HG02852 (cell line): ENCODE measurements at regions not wholly inside any gene's neighbourhood (a gene's known extent, or its start where the extent isn't known, plus 50 kb on each side); places are given as distances from the start of the nearest gene placed in this dataset.

Source experiments
- ATAC-seq: cut with Tn5 transposase; IDR thresholded peaks from one replicate; pipeline ENCODE4 v1.9.1; 2021; ENCODE audit warnings: mild to moderate bottlenecking, moderate library complexity; ENCODE audit not compliant: unreplicated experiment

DNA sequence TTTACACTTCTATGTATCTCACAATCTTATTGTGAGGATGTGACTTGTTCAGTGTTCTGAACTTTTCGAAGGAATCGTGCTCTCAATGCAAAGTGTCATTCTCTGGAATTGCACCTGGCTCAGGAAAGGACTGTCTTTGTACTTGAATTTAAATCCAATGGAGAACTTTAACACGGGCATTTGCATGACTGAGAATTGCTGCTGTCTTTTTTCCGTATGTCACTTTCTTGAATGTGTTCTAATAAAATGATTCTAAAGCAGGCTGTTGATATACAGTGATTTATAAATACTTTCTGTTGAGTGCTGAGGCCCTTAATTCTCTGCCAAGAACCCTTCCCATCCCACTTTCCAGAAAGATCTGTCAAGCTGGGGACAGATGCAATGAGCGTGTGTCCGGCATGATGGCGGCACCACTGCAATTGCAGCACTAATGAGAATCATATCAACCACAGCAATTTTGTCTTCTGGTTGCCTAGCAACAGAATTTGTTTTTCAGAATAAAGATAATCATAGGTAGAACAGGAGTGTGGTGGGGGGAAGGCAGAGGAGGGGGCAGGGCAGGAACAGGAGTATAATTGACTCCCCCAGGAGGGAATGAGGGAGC, 210.6 kb upstream of the UMPS start:
- ATAC-seq: no peak

DNA sequence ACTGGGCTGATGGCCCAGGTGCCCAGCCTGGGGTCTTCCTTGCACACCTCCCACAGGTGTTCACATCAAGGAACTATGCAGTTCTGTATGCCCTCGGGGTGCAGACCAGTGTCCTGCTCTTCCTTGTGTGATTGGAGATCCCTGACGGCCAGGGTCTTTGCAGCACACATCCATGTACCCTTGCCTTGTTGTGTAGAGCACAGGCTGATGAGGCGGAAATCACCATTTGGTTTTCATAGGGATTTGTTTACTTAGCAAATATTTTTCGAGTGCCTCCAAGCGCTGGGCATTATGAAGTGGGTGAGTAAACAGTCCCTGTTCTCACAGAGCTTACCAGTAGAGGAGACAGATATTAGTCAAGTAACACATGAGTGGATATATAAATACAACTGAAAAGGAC, 209.3 kb upstream of the UMPS start:
- ATAC-seq: no peak

DNA sequence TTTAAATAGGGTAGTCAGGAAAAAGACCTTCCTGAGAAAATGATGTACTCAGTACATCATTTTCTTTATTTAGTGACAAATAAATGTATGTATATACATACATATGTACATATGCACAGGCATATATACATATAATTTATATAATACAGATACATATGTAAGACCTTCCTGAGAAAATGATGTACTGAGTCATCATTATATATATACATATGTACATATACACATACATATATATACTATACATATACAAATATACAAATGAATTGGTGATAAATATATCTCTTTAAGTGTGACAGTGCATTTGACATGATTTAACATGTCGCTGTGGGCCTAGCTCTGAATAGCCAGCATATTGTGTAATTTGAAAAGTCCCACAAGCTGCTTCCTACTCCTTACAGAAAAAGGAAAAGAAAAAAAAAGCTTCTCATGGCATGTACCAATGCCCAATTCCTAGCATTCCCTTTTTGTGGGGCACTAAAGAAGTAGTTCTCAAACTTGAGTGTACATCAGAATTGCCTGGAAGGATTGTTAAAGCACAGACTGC, 208.1 kb upstream of the UMPS start:
- ATAC-seq: no peak

DNA sequence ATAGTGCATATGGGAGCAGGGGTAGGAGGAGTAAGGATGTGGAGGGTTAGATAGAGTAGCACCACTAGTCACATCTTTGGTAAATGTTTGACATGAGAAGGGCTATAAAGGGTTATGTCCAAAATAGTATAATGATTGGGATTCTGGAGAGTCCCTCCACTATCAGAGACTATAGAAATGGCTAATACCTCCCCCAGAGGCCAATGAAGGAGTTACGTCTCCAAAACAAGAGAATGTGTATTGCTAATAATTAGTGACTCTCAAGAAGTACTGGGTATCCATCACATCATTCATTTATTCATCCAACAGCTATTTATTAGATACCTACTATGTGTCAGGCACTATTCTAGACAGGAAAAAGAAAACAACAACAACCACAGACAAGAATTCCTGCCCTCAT, 203.7 kb upstream of the UMPS start:
- no peak for ATAC-seq

DNA sequence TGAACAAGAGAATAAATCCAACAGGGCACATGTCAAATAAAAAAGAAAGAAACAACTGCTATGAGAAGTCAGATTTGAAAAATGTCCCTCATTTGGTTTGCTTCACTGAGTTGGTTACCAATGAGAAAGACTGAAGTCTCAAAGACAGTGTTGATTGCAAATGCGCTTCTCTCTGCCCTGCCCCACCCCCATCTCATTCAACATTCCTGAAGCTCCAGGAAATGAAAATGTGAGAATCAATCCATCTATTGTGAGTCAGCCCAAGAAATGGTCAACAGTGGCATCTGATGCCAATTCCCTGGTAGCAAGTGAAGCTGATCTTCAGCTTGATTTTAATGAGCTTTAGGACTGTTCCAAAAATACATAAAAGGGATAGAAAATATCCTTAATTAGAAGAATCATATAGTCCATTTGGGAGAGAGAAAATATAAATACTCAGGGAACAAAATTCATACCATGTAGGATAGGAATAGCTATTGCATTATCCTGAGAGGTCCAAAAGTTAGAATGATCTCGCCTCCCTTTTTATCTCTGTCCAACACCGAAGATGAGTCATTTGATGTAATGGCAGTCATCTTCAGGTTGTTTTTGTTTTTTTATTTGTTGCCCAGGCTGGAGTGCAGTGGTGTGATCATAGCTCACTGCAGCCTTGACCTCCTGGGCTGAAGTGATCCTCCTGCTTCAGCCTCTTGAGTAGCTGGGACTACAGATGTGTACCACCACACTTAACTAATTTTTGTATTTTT, 200.3 kb upstream of the UMPS start:
- ATAC-seq: no peak

DNA sequence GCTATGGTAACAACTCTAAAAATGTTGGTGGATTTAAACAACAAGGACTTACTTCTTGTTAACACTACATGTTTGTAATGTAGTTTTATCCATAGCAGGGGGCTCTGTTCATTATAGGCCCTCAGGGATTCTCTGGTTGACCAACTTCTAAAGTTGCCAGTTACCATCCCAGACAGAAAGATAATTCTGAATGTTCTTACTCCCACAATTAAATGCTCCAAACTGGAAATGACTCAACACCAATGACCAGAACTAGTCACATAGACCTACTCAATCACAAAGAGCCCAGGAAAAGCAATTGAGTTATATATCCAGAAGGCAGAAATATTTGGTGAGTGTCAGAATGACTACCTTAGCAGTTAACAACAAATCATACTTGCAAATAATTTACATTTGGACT, 199.3 kb upstream of the UMPS start:
- no peak for ATAC-seq

DNA sequence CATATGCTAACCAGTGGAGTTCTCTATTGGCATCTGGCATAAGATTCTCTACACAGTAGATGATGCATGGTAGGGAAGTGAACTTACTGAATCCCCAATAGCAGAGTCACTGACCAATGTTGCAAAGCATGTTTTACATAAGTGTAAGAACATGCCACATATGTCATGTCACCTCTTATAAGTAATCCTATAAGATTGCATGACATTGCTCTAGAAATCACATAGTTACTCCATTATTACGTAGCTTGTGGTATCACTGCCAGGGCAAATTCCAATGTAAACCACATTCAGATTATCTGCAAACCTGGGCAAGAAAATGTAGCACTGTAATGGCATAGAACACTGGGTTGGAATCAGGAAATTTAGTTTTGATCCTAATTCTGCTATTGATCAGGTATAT, 198.2 kb upstream of the UMPS start:
- ATAC-seq: no peak

DNA sequence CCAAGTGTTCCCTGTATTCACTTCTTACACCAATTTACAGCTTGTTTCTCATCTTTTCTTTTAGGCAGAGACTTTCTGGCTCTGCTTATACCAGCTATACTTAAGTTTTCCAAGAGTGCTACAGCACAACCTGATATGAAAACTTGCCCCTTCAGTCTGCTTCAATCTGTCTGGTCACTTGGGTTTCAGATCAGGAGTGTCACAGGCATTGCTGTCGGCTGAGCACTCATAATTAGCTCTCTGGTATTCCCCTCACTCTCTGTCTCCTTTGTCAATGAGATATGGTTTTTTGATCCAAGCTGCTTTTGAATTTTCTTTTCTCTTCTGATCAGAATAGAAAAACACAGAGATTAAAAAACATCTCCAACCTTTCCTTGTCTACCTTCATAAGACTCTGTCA, 194.9 kb upstream of the UMPS start:
- ATAC-seq: no peak

DNA sequence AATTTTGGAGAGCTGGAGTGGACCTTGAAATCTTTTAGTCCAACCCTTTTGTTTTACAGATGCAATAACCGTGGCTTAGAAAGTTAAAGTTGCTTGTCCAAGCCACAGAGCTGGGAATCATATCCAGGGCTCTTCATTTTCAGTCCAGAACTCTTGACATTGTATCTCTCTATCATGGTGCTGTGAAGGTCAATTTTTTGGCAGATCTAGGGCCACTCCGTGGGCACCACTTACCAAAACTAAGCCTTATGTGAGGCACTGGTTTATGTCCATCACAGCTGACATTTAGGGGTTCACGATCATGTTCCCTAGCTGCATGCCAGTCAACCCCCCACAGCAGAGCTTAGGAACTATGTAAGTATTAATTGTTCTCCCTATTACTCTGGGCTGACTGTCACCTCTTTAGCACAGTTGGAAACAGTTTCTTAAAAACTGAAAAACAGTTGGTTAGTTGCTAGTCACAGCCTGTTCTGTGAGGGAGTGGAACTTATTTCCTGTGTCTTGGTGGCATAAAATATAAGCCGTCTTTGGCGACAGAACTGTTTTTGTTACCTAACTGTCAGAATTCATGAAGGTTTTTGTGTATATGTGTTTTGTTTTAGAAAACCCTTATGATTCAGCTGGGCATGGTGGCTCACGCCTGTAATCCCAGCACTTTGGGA, 189.6 kb upstream of the UMPS start:
- ATAC-seq: no peak

DNA sequence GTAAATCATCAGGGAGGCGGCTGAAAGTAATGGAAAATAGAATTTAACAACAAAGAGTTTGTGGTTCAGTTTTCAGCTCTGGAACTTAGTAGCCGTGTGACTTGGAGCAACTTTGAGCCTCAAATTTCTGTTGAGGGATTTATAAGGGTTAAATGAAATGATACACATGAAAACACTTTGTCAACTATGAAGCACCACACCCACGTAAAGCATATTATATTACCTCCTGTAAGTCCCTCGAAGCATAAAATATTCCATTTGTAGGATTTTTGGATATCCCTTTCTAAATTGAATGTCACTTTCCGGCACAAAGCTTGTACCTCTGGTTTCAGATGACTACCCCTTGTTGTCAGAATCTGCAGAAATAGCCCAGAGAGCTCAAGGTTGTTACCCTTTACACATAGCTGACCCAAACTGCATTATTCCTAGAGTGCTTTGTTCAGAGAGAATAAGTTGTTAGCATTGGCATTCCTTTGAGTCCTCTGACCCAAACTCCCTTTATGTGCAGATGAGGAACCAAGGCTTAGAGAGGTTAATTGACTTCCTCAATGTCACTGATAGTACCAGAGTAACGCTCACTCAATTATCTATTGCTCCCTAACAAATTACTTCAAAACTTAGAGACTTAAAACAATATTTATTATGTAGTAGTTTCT, 187.9 kb upstream of the UMPS start:
- no peak for ATAC-seq

DNA sequence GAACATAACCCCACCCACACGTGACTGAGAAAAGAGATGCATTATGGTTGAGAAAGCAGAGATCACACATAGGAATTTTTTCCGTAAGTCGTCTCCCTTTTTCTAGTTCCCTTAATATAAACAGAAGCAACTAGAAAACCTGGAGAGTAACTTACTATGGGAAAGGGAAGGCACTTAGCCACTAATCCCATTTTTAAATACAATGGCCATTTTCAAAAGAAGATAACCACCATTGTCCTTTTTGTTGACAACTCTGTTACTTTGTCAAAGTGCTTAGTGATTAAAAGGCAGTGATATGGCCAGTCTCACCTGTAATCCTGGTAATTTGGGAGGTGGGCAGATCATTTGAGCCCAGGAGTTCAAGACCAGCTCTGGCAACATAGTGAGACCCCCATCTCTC, 184.4 kb upstream of the UMPS start:
- ATAC-seq: no peak

DNA sequence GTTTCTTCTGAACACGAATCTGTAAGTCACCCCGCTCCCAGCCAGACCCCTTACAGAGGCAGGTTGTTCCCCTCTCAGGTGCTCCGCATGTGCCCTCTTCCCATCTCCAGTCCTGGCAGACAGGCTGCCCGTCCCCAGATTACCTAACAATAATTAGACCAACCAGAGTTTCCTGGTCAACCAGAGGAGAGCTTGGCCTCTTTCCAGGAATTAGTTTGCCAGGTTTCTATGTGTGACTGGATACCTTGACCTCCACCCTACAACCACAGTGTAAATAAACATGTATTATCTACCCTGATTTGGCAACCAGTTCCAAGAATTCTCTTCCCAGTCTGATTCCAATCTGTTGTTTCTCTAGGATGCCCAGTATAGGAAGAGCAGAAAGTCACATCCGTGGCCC, 178.0 kb upstream of the UMPS start:
- no peak for ATAC-seq

DNA sequence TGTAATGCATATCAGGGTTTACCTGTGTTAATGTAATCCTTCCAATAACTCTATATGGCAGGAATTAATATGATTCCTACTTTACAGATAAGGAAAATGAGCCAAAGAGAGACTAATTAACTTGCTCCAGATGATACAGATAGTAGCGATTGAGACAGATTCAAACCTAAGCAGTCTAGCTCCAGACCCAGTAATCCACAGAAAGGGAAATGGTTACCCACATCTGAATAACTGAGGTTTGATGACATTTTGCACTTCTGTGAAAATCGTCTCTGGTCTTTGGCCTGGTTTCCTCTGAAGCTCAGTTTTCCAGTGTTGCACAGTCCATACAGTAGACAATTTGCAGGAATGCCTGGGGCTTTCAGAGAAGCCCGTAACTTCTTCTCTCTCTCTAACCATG, 177.1 kb upstream of the UMPS start:
- ATAC-seq: no peak

DNA sequence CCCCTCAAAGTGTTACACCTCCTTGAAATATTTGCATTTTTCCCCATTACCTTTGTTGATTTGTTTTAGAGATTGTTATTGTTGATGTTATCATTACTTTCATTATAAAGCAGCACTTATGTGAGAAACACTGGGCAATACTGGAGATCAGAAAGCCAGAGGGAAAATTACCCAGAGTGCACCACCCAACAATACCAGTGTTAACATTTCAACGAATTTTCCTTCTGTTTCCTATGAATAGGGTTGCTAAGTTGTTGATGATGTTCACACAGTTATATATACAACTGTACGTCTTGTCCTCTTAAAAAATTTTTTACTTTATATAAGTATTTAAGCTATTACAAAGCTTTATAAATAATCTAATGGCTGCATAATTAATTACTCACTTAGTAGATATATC, 173.6 kb upstream of the UMPS start:
- ATAC-seq: no peak

DNA sequence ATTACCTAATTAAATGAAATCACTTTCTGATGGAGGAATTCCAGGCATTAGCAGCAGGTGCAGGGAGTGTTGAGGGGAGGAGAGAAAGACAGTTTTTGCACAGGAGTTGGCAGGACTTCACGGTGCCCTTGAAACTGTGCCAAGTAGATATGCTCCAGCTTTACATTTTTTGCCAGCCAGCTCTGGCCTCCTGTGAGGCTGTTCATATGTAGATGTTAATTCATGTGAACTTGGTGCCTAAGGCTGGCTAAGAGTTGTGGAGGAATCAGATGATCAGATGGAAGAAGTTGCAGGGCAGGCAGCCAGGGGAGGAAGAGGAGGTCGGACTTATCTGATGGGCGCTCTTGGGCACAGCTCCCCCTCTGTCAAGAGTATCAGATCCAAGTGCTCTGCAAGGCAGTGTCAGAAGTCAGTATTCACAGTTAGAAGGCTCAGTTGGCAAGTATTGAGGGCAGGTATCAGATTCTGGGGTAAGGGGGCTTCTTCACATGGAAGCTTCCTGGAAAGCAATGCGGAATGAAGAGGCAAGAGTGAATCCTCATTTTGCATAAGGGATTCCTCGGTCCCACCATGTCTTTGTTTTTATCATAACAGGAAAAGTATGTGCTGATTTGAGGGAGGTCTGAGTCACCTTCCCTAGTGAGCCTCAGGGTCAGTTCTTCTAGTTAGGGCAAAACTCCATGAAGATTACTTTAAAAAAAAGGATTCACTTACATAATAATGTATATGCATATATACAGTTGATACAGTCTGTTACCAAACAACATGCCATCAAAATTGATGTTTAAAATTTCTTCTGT, 172.6 kb upstream of the UMPS start:
- ATAC-seq: no peak

DNA sequence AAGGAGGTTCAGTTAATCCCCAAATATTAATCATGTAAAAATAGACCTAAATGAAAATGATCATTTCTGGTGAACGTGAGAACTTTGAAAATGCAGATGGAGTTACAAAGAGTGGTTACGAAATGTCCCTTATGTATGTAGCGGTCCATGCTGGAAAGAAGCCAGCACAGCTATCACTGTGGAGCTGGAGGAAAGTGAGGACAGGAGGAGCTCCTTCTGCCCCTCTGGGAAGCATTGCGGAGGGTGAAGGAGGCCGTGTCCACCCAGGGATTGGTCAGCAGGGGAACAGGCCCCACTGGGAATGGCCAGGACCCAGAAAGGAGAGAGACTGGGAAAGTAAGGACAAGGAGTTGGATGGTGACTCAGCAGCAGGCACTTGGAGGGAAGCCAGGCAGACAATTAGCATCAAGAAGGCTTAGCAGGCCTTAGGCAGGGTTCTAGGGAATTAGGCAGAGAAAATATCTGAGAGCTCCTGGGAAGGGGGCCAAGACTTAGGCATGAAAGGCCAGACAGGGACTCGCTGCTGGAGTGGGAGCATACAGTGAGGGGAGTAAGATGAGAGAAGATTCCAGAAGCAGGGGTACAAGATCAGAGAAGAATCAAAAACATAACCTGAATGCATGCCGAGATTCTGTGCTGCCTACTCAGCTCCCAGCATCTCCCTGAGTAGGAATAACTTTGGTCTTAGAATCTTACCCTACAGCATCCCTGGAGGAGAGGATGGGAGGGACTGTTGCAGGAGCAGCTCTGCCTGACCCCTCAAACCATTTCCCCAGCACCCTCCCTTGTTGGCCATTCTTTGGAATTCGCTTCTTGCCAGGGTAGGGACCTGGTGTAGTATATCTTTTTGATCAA, 171.0 kb upstream of the UMPS start:
- no peak for ATAC-seq

DNA sequence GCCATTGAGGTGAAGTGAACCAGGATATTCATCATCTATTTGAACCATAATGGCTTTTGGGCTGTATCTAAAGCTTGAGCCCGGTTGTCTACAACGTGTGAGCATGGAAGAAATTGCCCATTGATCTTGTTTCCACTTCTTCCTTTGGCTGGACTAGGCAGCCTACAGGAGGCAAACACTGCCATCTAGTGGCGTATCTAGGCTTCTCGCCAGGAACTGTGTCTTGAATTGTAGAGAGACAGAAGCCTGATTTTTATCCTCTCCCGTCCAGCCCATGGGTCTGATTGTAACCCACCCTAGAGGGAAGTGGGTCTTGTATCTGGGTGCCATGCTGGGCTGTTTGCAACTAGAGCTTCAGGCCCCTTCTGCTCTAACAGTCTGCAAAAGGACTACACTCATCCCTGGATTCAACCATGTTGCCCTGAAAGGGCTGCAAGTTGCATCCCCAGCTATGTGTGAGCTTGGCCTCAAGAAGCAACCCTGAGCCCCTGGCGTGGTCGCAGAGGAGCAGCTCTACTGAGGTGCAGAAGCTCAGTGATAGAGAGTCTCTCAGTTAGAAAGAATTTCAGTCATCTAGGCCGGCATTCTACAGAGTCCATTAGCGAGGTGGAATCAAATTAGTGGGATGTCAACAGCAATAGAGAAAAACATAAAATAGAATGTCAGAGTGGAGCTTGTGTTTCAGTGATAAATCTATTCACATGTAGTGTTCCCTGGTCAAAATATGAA, 170.2 kb upstream of the UMPS start:
- no peak for ATAC-seq

DNA sequence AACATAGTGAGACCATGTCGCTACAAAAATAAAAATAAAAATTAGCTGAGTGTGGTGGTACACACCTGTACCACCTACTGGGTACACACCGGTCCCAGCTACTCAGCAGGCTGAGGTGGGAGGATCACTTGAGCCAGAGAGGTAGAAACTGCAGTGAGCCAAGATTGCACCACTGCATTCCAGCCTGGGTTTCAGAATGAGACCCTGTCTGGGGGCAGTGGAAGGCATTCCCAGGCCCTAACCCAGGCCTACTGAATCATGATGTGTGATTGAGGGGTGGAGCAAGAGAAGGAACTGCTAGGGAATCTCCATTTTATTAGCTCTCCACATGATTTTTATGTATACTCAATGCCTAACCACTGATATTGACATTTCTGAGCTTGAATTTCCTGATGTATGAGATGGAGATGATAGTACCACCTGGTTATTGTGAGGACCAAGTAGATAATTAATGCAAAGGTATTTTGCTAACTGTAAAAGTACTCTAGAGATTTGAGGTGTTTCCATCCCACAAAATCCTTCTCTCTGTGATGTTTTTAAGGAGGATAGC, 169.5 kb upstream of the UMPS start:
- no peak for ATAC-seq

DNA sequence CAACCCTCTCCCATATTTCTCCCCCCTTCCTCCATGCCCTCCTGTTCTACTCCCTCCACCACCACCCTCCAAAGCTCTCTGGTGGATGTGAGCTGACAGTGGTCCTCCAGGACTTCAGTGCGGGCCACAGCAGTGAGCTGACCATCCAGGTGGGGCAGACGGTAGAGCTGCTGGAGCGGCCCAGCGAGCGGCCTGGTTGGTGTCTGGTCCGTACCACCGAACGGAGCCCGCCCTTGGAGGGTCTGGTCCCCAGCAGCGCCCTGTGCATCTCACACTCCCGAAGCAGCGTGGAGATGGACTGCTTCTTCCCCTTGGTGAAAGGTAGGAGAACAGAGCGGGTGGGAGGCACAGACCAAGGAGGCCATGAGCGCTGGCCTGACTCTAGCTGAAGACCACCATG, 167.5 kb upstream of the UMPS start:
- no peak for ATAC-seq
